ENCODE measurements at regions not wholly inside any gene's neighbourhood (a gene's known extent, or its start where the extent isn't known, plus 50 kb on each side); places are given as distances from the start of the nearest gene placed in this dataset.

- no peak overlapping the region for H3K4me3 ChIP-seq (ENCODE audit: low read depth, low read length)
- TF ChIP-seq CTCF (IDR thresholded peaks at IDR 0.05; ENCODE audit: borderline replicate concordance, insufficient read depth, low read depth, low read length) = no peak
Measured at GRCh38 chr10:128473396-128473795, 347.2 kb upstream of the MKI67 start.

GRCh38 chr10:128473911-128474310, 347.7 kb upstream of the MKI67 start:
- H3K4me3 ChIP-seq (ENCODE audit: low read depth, low read length) = no peak overlapping the region
- TF ChIP-seq CTCF (IDR thresholded peaks at IDR 0.05; ENCODE audit: borderline replicate concordance, insufficient read depth, low read depth, low read length) = no peak

- H3K4me3 ChIP-seq (ENCODE audit: low read depth, low read length) = no peak overlapping the region
- TF ChIP-seq CTCF (IDR thresholded peaks at IDR 0.05; ENCODE audit: borderline replicate concordance, insufficient read depth, low read depth, low read length) = no peak
Measured at GRCh38 chr10:128474571-128474970, 348.3 kb upstream of the MKI67 start.

- H3K4me3 ChIP-seq (ENCODE audit: low read depth, low read length) = no peak overlapping the region
- TF ChIP-seq CTCF (IDR thresholded peaks at IDR 0.05; ENCODE audit: borderline replicate concordance, insufficient read depth, low read depth, low read length) = no peak
Measured at GRCh38 chr10:128475686-128476367, 349.6 kb upstream of the MKI67 start.

GRCh38 chr10:128476368-128476725, 350.1 kb upstream of the MKI67 start:
- no peak for TF ChIP-seq CTCF (IDR thresholded peaks at IDR 0.05; ENCODE audit: borderline replicate concordance, insufficient read depth, low read depth, low read length)
- no peak overlapping the region for H3K4me3 ChIP-seq (ENCODE audit: low read depth, low read length)

GRCh38 chr10:128476845-128477244, 350.6 kb upstream of the MKI67 start:
- TF ChIP-seq CTCF (IDR thresholded peaks at IDR 0.05; ENCODE audit: borderline replicate concordance, insufficient read depth, low read depth, low read length) = no peak
- H3K4me3 ChIP-seq (ENCODE audit: low read depth, low read length) = no peak overlapping the region

- no peak overlapping the region for H3K4me3 ChIP-seq (ENCODE audit: low read depth, low read length)
- TF ChIP-seq CTCF (IDR thresholded peaks at IDR 0.05; ENCODE audit: borderline replicate concordance, insufficient read depth, low read depth, low read length) = no peak
Measured at GRCh38 chr10:128480601-128481000, 354.4 kb upstream of the MKI67 start.
